Neural progenitor cell (in vitro differentiated cells): ENCODE measurements at regions not wholly inside any gene's neighbourhood (a gene's known extent, or its start where the extent isn't known, plus 50 kb on each side); places are given as distances from the start of the nearest gene placed in this dataset.

ENCODE experiments used
- DNase-seq: peaks from one replicate; pipeline ENCODE4 v3.0.0-alpha.2; 2016; ENCODE audit warnings: low spot score
- H2AFZ ChIP-seq: fragments of 200-600 bp; sonication (generic); replicated peaks from 2 replicates; pipeline ENCODE4 v1.6.1; 2016; ENCODE audit warnings: antibody characterized with exemption
- H3F3A ChIP-seq: fragments of 200-600 bp; sonication (generic); 2 replicates; pipeline ENCODE4 v1.6.1; 2016; ENCODE audit warnings: antibody characterized with exemption, low read depth
- H3K27ac ChIP-seq: fragments of 200-600 bp; sonication (generic); 2 replicates; pipeline ENCODE4 v1.5.1; 2016; ENCODE audit warnings: mild to moderate bottlenecking
- H3K27me3 ChIP-seq: fragments of 200-600 bp; sonication (generic); 2 replicates; pipeline ENCODE4 v1.6.1; 2016; ENCODE audit warnings: mild to moderate bottlenecking, moderate library complexity
- H3K36me3 ChIP-seq: fragments of 200-600 bp; sonication (generic); 2 replicates; pipeline ENCODE4 v1.5.1; 2016
- H3K4me1 ChIP-seq: fragments of 200-600 bp; sonication (generic); 2 replicates; pipeline ENCODE4 v1.6.1; 2016; ENCODE audit warnings: mixed run types
- H3K4me2 ChIP-seq: fragments of 200-600 bp; sonication (generic); 2 replicates; pipeline ENCODE4 v1.6.1; 2016
- H3K4me3 ChIP-seq: fragments of 200-600 bp; sonication (generic); 2 replicates; pipeline ENCODE4 v1.5.1; 2016
- H3K79me2 ChIP-seq: fragments of 200-600 bp; sonication (generic); 2 replicates; pipeline ENCODE4 v1.6.1; 2016; ENCODE audit warnings: low read depth
- H3K9ac ChIP-seq: fragments of 200-600 bp; sonication (generic); 2 replicates; pipeline ENCODE4 v1.6.1; 2016
- H3K9me3 ChIP-seq: fragments of 200-600 bp; sonication (generic); 2 replicates; pipeline ENCODE4 v1.5.1; 2016; ENCODE audit warnings: low read depth
- H4K20me1 ChIP-seq: fragments of 200-600 bp; sonication (generic); 2 replicates; pipeline ENCODE4 v1.6.1; 2016; ENCODE audit warnings: low read depth
- H3K27ac Mint-ChIP-seq: 3 replicates; pipeline ENCODE4 v1.8.0; 2021; ENCODE audit warnings: mixed read lengths
- H3K27me3 Mint-ChIP-seq: 2 replicates; pipeline ENCODE4 v1.8.0; 2022; ENCODE audit warnings: low read depth, mild to moderate bottlenecking, inconsistent platforms, moderate library complexity, mixed read lengths; ENCODE audit not compliant: insufficient read depth
- H3K36me3 Mint-ChIP-seq: 3 replicates; pipeline ENCODE4 v1.8.0; 2021; ENCODE audit warnings: mixed read lengths
- H3K4me1 Mint-ChIP-seq: 3 replicates; pipeline ENCODE4 v1.8.0; 2021; ENCODE audit warnings: mixed read lengths
- H3K4me3 Mint-ChIP-seq: 3 replicates; pipeline ENCODE4 v1.8.0; 2021; ENCODE audit warnings: mild to moderate bottlenecking, moderate library complexity, mixed read lengths
- H3K9me3 Mint-ChIP-seq: 3 replicates; pipeline ENCODE4 v1.8.0; 2020; ENCODE audit warnings: mixed read lengths
- EZH2 ChIP-seq: fragments of 200-600 bp; sonication (generic); IDR thresholded peaks from 2 replicates; pipeline ENCODE4 v1.6.1; 2017; ENCODE audit warnings: antibody characterized with exemption, mild to moderate bottlenecking, moderate library complexity
- EZH2phosphoT487 ChIP-seq: fragments of 200-600 bp; sonication (generic); IDR thresholded peaks from 2 replicates; pipeline ENCODE4 v1.6.1; 2017; ENCODE audit warnings: antibody characterized with exemption
- TF ChIP-seq, protein P1 (sequence below): fragments of 200-600 bp; sonication (generic); IDR thresholded peaks from 2 replicates; pipeline ENCODE4 v1.5.1; 2017; ENCODE audit warnings: antibody characterized with exemption, mild to moderate bottlenecking

DNA sequence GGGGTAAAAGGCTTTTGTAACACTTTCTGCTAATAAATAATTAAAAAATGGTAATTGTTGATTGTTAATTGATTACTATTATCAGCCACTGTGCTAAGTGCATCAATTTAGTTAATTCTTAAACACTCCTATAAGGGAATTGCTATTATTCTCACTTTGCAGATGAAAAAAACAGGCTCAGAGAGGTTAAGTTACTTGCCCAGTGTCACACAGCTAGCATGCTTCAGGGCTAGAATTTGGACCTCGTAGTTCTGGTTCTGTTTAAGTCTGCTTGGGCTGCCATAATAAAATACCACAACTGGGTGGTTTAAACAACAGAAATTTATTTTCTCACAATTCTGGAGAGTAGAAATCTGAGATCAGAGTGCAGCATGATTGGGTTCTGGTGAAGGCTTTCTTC, 164.8 kb upstream of the TBX18 start:
- H3K4me3 Mint-ChIP-seq = no peak overlapping the region
- H3K9ac ChIP-seq = no peak overlapping the region
- no peaks in the 10 kb centered on the region for H3K9me3 ChIP-seq
- H3K4me1 Mint-ChIP-seq = peaks cover 4% of the 10 kb centered on the region
- H3K4me1 ChIP-seq = no peaks in the 10 kb centered on the region
- DNase-seq = no peak
- no peaks in the 10 kb centered on the region for H3F3A ChIP-seq
- no peaks in the 10 kb centered on the region for H4K20me1 ChIP-seq
- H3K27ac ChIP-seq = no peak overlapping the region
- no peak overlapping the region for H3K4me2 ChIP-seq
- H3K36me3 Mint-ChIP-seq = no peaks in the 10 kb centered on the region
- no peak overlapping the region for H3K27ac Mint-ChIP-seq
- no peak for TF ChIP-seq EZH2phosphoT487
- no peak for TF ChIP-seq EZH2
- TF ChIP-seq, protein P1, sequence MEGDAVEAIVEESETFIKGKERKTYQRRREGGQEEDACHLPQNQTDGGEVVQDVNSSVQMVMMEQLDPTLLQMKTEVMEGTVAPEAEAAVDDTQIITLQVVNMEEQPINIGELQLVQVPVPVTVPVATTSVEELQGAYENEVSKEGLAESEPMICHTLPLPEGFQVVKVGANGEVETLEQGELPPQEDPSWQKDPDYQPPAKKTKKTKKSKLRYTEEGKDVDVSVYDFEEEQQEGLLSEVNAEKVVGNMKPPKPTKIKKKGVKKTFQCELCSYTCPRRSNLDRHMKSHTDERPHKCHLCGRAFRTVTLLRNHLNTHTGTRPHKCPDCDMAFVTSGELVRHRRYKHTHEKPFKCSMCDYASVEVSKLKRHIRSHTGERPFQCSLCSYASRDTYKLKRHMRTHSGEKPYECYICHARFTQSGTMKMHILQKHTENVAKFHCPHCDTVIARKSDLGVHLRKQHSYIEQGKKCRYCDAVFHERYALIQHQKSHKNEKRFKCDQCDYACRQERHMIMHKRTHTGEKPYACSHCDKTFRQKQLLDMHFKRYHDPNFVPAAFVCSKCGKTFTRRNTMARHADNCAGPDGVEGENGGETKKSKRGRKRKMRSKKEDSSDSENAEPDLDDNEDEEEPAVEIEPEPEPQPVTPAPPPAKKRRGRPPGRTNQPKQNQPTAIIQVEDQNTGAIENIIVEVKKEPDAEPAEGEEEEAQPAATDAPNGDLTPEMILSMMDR = no peak
- no peak overlapping the region for H3K4me3 ChIP-seq
- H3K27me3 Mint-ChIP-seq = no peaks in the 10 kb centered on the region
- H3K36me3 ChIP-seq = no peaks in the 10 kb centered on the region
- no peaks in the 10 kb centered on the region for H3K27me3 ChIP-seq
- no peak overlapping the region for H2AFZ ChIP-seq
- no peaks in the 10 kb centered on the region for H3K9me3 Mint-ChIP-seq
- H3K79me2 ChIP-seq = no peaks in the 10 kb centered on the region

DNA sequence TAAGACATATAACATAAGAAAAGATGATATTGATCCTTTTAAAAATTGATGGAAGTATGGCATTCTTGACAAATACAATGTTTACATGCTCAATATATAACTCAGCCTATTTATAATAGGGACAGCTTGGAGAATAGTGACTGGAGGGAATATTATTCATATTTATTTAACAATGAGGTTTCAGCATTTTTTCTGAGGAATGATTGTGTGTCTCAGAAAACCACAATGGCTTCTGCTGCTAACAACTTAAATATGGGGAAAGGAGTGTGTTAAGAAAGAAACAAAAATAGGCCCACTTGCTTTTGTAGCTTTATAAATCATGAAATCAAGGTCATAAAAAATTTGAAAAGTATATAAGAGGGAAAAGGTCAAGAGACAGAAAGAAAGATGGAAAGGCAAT, 163.2 kb upstream of the TBX18 start:
- Histone ChIP-seq H2AFZ (no peak overlapping the region), H3K27ac (no peak overlapping the region), H3K4me3 (no peak overlapping the region), H3K9me3 (no peaks in the 10 kb centered on the region), H3K79me2 (no peaks in the 10 kb centered on the region), H3K4me1 (no peaks in the 10 kb centered on the region), H4K20me1 (no peaks in the 10 kb centered on the region), H3K9ac (no peak overlapping the region), H3K36me3 (no peaks in the 10 kb centered on the region), H3K4me2 (no peak overlapping the region), H3K27me3 (no peaks in the 10 kb centered on the region), H3F3A (no peaks in the 10 kb centered on the region)
- Mint-ChIP-seq H3K36me3 (no peaks in the 10 kb centered on the region), H3K27me3 (no peaks in the 10 kb centered on the region), H3K27ac (no peak overlapping the region), H3K4me3 (no peak overlapping the region), H3K4me1 (peaks cover 4% of the 10 kb centered on the region), H3K9me3 (no peaks in the 10 kb centered on the region)
- TF ChIP-seq EZH2phosphoT487 (no peak), EZH2 (no peak)
- TF ChIP-seq, protein P1 = no peak
- no peak for DNase-seq

DNA sequence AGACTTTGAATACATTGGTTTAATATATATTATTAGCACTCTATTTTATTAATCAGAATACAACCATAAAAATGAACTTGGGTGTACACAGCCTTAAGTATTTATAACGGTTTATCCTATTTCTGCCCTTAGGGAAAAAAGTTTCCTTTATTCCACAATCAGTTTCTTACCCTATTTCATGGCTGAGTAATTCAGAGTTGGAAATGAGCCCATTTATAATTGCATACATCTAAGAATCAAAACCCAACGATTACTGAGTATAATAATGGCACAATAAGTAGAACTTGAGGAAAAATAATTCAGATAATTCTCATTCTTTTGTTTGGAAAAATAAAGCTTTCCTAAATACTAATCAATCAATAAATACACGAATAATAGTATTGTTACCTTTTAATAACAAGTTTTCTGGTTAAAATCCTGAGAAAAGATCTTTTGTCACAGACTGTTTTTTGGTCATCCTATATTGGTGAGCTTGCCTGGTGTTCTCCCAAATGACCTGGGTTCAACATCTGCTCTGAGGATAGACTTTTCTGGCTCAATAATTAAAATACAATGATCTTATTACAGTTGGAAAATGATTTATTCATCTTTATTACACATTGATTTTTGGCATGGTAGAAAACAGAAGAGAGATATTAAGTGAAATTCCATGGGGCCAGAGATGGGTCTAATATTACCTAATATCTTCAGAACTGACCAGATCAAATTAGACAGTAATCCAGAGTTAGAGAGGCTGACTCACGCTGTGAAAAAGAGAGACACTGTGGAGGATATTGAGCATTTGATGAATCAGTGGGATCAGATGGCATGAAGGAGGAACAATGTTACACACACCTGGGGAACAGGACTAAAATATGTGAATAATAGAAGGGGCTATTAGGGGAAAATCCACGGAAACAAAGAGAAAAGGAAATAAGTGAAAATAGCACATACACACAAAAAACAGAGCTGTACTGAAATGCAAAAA, 162.1 kb upstream of the TBX18 start:
- H3K36me3 Mint-ChIP-seq = no peaks in the 10 kb centered on the region
- no peak for DNase-seq
- peaks cover 4% of the 10 kb centered on the region for H3K4me1 Mint-ChIP-seq
- H3K4me1 ChIP-seq = no peaks in the 10 kb centered on the region
- TF ChIP-seq EZH2 (no peak), EZH2phosphoT487 (no peak)
- TF ChIP-seq, protein P1 = no peak
- H3K27ac Mint-ChIP-seq = no peak overlapping the region
- H3K4me2 ChIP-seq = no peak overlapping the region
- H4K20me1 ChIP-seq = no peaks in the 10 kb centered on the region
- H3K36me3 ChIP-seq = no peaks in the 10 kb centered on the region
- H3K27me3 Mint-ChIP-seq = no peaks in the 10 kb centered on the region
- no peaks in the 10 kb centered on the region for H3K79me2 ChIP-seq
- no peak overlapping the region for H3K9ac ChIP-seq
- no peak overlapping the region for H3K4me3 Mint-ChIP-seq
- no peaks in the 10 kb centered on the region for H3K27me3 ChIP-seq
- no peaks in the 10 kb centered on the region for H3F3A ChIP-seq
- no peaks in the 10 kb centered on the region for H3K9me3 ChIP-seq
- no peaks in the 10 kb centered on the region for H3K9me3 Mint-ChIP-seq
- H2AFZ ChIP-seq = no peak overlapping the region
- no peak overlapping the region for H3K4me3 ChIP-seq
- H3K27ac ChIP-seq = no peak overlapping the region
